HG02970 (cell line): ENCODE measurements at regions not wholly inside any gene's neighbourhood (a gene's known extent, or its start where the extent isn't known, plus 50 kb on each side); places are given as distances from the start of the nearest gene placed in this dataset.

Experiments used
- ATAC-seq: cut with Tn5 transposase; IDR thresholded peaks from one replicate; pipeline ENCODE4 v1.9.1; 2021; ENCODE audit warnings: mild to moderate bottlenecking, moderate library complexity, moderate number of reproducible peaks; ENCODE audit not compliant: unreplicated experiment, low FRiP score

DNA sequence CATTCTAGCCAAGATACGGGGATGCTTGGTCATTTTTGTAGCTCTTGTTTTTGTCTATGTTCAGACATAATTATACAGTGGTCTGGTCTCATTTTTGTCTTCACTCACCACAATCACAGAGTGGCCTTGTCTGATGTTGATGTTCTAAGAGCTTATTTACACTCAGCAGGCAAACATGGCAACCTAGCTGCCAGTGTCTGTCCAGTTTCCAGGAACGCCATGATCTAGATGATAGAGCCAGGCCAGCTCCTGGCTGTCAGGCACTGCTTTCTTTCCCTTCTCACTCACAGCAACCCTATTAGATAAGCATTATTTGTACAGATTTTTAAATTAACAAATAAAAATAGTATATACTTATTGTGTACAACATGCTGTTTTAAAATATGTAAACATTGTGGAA lies 98.6 kb upstream of the PHF14 start:
- ATAC-seq, result no peak

DNA sequence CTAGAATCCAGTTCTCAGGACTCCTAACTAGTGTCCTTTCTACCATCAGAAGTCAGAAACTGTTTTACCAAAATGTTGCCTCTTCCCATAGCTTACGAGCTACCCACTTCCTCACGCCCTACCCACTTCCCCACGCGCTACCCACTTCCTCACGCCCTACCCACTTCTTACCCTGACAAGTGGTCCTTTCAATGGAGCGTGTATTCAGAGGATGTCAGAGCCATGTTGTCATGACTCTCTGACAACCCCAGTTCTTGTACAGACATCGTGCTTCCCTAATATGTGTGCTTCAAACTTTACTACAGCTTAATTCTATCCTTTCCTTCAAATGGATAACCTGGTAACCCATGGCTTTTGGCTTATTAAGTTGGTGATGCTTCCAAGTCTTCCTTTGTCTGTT lies 84.8 kb upstream of the PHF14 start:
- peak; percentile 21 for ATAC-seq

DNA sequence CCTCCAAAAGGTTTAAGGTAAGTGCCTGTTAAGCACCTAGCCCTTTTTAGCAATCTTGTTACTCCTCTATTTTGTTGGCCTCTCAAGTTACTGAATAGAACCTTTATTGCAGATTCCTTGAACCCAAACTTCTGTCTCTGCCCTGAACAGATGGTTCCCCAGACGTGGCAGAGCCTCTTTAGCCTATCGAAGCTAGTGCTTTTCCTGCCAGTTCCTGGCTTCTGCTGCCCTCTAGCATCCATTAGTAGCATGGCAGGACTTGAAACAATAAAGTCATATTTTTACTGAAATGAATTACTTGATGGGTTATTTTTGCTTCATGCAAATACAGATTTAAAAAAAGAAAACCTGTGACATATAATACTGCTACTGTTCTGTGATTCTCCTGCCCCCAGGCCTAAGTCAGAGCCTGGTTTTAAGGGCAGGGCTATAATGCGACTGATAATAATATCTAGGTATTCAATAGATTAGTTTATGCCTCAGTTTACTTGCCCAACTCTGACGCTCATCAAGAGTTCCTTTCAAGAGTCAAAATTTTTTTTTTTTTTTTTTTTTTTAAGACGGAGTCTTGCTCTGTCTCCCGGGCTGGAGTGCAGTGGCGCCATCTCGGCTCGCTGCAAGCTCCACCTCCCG lies 84.3 kb upstream of the PHF14 start:
- peak; percentile 84 for ATAC-seq

DNA sequence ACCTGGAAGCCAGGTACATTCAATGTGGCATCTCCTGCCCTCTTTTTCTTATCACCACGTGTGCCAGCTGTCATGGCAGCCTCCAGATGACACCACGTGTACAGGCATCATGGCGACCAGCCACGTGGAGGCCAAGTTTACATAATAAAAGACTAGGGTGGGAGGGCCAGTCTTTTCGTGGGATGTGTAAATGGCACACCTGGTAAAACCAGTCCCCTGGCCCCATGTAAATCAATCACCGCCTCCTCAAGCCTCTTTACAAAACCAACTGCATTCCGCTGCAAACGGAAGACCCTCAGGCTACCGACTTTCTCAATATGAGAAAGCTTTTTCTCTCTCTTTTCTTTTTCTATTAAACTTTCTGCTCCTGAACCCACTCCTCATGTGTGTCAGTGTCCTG lies 65.1 kb upstream of the PHF14 start:
- no peak for ATAC-seq

DNA sequence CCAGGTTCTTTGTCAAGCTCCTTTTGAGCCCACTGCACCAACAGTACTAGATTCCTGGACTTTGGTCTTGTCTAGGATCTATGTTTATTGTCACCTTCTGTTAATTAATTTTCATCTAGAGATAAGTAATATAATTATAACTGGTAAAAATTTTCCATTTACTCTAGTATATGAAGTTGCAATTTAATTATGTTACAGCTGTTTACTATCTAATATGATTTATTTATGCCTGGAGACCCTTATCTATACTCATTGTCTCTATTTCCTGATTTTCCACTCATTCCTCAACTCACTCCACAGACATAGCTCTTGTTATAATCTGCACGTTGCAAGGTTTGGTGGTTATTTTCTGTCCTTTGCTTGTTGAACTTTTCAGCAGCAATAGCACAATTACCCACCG lies 63.2 kb upstream of the PHF14 start:
- no peak for ATAC-seq

DNA sequence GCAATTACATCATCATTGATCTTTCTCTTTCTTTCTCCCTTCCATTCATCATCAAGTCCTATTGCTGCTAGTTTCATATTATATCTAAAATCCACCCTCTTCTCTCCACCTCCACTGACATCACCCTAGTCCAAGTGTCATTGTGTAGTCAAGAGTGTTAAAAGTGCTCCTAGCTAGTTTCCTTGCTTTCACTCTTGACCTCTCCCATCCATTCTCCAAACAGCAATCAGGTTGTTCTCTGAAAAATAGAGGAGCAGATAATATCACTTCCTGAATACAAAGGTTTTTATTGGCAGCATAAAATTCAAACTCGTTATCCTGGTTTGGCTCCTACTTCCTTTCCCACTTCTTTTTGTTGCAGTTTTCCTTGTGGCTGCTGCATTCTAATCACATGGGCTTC lies 61.6 kb upstream of the PHF14 start:
- ATAC-seq, result no peak

DNA sequence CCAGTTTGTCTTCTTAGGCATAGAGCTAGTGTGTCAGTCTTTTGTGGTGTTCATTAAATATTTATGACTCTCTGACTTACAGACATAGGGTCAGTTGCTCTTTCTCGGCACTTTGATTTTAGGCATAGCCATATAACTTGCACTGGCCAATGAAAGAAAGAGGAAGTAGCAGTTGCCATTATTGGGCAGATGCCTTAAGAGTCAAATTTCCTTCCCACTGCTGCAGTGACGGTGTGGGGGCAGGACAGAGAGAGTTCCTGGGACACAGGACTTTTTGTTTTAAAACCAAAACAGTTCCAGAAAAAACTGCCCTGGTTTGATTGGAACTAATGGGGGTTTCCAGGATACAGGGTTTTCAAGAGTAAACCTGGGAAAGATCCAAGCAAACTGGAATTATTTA lies 60.2 kb upstream of the PHF14 start:
- ATAC-seq, result no peak

DNA sequence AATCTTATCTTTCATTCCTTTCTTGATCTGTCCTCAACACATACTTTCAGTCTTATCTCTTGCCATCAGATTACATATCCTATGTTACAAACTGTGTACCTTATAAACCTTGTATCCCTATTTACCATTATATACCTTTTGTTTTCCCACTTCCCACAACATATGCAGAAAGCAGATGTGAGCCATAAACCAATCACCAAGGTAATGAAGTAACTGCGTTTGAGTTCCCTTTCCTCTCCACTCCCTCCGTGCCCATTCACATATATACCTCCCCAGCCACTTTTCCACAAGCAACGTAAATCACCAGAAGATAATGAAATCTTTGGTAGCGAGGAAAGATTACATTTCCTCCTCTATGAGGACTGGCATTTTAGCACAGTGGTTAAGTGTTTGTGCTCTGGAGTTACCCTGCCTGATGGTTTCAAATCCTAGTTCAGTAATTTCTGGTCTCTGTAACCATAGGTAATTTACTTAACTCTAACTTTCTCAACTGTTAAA lies 55.5 kb upstream of the PHF14 start:
- no peak for ATAC-seq

DNA sequence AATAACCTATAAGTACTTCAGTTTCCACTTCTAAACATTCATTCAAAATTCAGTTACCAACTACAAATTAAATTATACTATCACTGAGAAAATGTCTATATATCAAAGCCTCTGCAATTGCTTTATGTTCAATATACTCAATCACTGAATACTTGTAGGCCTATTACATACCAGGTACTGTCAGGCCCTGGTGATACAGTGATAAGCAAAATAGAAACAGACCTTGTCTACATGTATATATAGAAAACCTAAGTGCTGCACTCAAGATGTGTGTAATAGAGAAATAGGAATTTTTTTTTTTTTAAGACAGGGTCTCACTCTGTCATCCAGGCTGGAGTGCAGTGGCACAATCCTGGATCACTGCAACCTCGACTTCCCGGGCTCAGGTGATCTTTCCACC lies 53.7 kb upstream of the PHF14 start:
- ATAC-seq, result no peak
